HT-29 (cell line): ENCODE measurements at regions not wholly inside any gene's neighbourhood (a gene's known extent, or its start where the extent isn't known, plus 50 kb on each side); places are given as distances from the start of the nearest gene placed in this dataset.
"Not testable (repeated sequence)": the region's sequence is repeated elsewhere in the genome, so short reads cannot be mapped to it uniquely, and the experiment has no call there.

Experiments
- DNase-seq: peaks from one replicate; pipeline ENCODE4 v3.0.0-alpha.2; 2015; ENCODE audit warnings: low spot score

DNA sequence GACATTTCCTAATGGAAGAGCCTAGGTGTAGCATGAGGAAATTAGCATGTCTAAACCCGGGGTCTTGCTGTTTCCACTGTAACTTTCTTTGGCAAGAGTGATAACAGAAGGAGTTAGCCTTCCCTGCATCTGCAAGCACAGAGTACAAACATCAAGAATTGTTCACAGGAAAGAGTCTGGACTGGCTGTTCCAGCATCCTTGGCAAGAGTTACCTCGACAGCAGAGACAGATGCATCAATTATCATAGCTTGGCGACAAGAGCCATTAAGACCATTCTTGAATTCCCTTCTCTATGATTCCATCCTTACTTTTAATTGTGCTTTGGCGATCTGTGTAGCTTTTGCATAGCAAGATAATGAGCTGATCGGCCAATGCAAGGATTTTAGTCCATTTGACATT is 82.8 kb upstream of the RALGPS2 start:
- no peak for DNase-seq

DNA sequence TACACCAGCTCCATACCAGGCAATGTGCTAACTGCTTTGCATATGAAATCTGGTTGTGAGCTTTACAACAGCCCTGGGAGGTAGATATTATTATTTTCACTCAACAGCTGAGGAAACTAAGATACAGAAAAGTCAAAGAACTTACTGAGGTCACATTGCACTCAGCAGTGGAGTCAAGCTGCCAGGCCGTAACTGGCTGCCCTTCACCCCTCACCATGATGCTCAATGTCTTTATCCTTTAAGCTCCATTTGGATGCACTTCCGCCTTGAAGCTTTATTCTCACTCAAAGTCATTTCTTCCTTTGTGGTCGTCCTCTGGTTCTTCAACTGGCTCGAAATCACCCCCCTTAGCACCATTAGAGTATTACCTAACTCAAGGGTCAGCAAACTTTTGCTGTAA is 81.7 kb upstream of the RALGPS2 start:
- no peak for DNase-seq

DNA sequence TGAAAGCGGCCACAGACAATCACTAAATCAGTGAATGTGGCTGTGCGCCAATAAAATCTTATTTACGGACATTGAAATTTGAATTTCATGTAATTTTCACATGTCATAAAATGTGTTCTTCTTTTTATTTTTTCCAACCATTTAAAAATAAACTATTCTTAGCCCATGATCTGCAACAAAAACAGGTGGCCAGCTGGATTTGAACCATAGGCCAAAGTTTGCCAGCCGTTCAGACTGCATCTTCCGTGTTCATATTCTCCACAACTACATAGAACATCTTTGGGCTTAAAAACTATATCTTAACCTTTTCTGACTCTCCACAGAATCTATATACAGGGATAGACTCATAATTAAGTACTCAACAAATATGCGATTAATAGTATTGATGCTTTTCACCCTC is 81.2 kb upstream of the RALGPS2 start:
- no peak for DNase-seq

DNA sequence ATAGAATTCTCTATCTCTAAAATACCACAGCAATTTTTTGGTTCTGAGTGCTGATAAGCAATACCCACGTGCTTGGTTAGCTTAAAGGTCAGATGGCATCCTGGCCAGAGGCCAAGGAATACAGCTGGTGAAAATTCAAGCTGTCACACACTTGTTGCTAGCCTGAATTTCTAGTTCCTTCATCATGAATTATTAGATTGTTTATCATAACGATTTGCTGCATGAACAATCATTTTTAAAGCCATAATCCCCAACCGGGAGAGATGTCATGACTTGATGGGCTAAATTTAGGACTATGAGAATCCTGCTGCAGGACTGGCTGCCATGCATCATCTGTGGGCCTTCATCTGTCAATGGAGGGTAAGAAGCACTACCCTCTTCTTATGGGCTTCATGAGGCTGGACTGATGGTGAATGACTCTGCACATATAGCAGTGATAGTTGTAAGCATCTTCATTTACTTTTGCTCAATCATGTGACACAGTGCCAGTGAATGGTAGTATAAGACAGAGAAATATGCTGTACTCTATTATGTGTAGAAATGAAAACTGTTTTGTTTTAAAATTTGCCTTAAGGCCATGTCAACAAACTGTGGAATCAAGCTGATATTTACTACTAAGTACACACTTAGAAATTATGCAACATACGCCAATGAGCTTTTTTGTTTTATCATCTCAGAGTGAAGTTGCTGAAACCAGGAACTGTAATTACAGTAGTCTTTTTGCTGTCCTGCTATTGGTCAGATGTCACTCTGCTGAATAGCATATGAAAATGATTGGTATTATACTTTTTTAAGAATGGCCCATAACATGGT is 80.5 kb upstream of the RALGPS2 start:
- DNase-seq, result peak; percentile 47

DNA sequence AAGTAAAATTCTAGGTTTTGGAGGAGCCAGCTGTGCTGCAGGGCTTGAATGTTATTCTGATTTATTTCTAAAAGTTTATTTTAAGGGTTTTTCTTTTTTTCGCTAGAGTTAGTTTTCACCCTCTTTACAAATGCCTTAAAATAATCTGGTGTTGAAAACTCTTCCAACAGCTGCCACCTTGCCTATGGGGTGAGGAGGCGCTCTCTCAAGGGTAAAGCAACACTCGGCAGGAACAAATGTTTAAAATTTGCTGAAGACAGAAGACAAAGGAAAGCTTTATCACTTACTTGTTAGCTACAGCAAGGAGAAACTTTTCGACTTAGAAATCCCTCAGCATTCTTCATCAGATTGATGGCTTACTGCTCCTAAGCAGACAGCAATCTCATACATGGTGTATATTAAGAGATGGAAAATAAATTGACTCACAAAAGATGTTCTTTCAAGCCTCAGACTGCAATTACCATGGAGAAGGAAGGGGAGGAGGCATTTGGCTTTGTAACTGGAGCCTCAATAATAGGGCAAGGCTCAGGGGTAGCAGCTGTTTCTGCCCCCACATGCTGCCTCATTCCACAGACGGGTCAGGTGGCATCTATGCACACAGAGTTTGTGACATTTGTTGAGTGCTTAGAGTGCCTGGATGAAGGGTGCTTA is 79.8 kb upstream of the RALGPS2 start:
- DNase-seq, result no peak

DNA sequence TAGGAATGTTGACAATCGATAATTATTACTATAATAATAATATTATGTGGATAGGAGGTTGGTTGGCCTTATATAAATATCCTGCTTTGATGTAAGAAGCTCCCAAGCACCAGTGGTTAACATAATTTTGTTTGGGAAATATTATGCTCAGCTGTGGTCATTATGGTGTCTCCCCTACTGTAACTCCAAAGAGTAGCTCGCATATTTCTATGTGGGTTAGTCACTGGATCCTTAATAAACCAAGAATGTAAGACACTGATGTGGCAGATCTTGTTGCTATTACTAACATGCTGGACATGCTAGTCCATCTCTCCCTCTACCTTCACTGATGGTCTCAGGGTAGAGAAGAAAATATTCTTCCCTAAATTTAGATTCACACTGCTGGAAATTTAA is 79.2 kb upstream of the RALGPS2 start:
- DNase-seq, result no peak

DNA sequence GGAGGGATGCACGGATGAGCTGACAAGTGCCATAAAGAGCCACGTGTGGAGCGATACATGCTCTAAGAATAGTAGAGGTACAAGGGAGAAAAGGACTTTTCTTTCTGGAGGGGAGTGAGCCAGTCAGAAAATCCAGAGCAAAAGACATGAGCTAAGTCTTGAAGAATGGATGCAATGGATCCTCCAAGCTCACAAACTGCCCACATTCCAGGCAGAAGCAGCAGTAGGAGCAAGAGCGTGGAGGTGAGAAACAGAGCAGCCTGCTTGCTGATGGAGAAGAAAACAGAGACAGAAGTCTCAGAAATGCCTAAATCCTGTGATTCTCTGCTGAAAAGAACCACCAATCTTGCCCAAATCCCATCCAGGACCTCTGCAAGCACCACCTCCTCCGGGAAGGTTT is 78.2 kb upstream of the RALGPS2 start:
- no peak for DNase-seq

DNA sequence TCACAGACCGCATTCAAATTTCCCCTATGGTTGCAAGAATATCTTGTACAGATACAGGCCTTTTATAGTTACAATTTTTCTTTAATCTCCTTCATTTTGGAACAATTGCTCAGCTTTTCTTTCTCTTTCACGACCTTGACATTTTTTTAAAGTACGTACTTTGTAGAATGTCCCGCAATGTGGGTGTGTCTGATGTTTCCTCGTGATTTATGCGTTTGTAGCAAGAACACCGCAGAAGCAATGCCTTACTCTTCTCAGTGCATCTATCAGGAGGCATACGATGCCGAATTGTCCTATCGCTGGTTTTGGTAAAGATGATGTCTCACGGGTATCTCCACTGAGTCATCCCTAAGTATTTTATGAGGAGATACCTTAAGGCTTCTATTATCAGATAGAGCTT is 76.9 kb upstream of the RALGPS2 start:
- no peak for DNase-seq

DNA sequence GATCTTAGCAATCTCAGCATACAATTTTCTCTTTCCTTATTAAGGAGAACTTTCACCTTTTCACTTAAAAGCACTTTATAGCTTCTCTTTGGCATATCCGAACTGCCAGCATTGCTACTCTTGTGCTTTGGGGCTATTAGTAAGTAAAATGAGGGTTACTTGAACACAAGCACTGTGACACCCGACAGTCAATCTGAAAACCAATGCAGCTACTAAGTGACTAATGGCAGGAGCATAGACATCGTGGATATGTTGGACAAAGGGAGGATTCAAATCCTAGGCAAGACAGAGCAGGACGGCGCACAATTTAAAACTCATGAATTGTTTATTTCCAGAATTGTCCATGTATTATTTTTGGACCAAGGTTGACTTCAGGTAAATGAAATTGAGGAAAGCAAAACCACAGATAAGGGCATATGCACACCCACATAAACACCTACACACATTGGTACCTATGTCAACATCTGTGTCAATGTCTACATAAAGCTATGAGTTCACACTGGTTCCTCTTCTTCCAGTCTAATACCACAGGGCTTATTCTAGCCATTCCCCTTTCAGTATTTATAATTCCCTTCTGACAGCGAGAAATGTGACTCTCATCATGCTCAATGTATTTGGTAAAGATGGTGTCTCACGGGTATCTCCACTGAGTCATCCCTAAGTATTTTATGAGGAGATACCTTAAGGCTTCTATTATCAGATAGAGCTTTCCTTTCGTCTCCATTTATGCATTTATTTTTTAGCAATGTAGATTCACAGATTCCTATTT is 75.3 kb upstream of the RALGPS2 start:
- DNase-seq, result no peak

DNA sequence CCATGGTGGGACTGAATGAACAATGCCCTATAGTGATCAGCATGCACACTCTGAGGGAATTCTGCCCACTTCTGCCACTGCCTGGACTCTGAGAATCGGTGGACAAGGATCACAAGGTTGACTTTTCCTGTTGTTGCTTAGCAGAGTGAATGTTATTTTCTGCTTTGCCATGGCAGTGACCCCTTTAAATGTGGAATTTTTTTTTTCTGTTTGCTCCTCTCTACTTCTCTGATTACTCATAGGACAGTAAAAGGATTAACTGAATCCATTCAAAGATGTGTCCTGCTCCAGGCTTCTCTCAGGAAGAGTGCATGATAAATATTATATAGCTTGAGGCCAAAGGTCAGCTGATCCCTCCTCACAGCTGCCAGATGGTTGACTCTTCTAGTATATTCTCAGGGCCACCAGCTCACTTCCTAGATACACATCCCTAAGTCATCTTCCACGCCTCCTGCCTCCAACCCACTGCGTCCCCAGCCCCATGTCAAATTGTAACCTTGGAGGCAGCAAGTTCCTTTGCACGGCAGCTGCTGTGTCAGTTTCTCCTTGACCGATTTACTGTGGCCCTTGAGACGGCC is 74.0 kb upstream of the RALGPS2 start:
- peak; percentile 58 for DNase-seq

DNA sequence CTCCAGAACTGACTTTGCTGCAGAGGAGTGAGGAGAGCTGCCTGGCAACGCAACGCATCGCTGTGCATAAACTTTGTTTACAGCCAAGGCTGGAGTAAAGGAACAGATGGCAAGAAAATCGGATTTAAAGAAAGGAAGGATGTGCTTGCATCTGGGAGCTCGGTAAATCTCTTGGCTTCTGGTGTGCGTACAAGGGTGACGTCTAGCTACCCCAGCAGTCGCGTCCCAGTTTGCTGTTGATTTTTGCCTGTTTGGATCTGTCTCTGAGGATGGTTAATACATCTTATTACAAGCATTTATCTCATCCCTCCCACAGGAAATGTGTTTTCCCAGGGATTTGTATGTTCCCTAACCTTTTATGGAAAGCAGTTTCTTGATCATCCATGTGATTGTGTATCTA is 73.3 kb upstream of the RALGPS2 start:
- no peak for DNase-seq

DNA sequence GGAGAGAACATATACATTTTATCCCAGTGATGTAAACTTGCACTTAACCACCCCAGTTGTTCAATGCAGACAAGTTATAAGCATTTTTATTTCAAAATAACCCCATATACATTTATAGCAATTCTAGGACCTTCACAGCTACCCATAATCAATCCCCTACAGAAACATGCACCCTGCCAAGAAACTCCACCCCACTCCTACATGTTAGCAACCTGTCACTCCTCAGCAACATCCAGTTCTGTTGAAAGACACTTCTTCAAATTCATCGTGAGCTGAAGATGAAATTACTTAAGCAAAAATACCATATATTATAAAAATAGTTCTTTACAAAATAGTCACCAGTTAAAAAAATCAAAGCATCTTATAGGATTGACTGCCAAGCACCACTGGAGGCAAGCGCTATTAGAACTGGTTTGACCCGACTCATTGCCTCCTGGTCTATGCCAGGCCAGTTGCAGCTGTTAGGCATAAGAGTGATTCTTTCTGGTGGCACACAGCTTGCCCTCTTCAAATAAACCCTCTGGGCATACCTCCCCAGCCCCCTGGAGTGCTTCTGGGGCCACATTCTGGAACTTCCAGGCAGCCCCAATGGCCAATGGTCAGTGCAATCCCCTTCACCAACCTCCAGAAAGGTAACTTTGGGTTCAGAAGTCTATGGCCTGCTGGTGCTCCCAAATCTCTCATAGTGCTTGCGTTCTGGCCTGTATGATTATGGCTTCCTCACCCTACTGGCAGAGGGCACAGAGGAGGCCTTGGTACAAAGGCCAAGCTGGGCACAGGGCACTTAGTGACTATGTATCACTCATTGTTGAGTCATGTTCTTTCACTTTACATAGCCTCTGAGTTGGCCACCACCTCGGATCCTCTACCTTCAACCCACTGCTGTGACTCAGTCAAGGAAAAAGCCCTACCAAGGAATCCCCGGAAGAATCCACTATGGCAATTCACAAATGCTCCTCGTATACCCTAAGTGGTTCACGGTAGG is 72.2 kb upstream of the RALGPS2 start:
- DNase-seq, result no peak

DNA sequence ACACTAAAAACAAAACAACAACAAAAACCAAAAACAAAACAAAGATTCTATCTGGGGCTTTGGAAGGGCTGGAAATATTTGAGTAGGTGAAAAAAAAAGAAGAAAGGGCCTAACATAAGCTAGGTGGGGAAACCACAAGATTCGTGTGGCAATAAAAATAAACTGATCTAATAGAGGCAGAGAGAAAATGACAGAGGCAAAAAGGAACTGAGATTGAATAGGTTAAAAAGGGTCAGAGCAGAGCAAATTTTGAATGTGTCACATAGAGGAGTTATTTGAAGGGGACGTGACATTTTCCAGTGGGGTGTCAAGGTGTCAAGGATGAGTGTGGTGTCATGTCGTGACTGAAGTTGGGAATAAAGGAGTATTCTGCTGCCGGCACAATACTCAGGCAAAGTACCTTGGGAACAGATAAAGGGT is 65.2 kb upstream of the RALGPS2 start:
- no peak for DNase-seq

DNA sequence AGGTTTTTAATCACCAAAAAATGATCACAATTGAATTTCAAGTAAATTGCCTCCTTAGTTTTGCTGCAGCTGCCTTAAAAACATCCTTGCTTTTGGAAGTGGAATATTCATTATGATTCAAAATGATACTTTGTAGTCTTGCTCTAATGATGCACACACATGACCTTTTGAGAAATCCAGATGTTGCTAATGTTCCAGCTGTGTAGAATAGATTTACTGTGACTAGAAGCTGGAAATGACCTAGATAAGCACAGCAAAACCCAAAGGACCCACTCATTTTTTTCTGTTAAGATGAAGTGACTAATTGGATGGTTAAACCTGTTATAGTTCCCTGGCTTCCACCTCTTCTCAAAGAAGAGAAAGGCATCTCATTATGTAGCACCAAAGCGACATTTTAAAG is 64.6 kb upstream of the RALGPS2 start:
- no peak for DNase-seq

DNA sequence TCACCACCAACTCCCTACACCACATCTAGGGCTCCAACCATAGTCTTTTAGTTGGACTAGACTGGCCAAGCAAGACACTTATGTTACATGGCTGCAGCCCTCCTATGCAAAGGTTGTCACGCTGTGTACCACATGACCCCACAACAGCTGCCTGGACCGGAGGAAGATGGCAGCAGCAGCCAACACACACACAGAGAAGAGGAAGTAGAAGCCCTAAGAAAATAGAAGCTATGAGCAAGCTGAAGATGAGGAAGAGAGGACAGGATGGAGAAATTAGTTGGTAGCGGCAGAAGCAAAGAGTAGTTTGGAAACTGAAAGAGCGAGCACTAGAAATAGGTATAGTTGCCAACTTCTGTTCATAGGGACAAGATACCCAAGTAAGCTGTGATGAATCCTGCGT is 60.8 kb upstream of the RALGPS2 start:
- no peak for DNase-seq

DNA sequence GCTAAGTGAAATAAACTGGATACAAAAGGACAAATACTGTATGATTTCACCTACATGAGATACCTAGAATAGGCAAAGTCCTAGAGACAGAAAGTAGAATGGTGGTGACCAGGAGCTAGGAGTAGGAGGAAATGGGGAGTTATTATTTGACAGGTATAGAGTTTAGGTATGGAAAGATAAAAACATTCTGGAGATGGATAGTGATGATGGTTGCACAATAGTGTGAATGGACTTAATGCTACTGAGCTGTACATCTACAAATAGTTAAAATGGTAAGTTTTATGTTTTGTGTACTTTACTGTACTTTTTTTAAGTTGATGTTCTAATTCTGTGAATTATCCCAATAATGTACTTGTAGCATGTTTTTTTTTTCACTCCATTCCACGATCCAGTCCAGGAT is 59.5 kb upstream of the RALGPS2 start:
- no peak for DNase-seq

DNA sequence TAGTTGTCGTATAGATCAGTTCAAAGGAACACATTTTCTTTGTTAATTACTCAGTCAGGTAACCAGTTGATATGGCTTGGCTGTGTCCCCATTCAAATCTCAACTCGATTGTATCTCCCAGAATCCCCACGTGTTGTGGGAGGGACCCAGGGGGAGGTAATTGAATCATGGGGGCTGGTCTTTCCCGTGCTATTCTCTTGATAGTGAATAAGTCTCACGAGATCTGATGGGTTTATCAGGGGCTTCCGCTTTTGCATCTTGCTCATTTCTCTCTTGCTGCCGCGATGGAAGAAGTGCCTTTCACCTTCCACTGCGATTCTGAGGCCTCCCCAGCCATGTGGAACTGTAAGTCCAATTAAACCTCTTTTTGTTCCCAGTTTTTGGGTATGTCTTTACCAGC is 58.2 kb upstream of the RALGPS2 start:
- DNase-seq, result not testable (repeated sequence)

DNA sequence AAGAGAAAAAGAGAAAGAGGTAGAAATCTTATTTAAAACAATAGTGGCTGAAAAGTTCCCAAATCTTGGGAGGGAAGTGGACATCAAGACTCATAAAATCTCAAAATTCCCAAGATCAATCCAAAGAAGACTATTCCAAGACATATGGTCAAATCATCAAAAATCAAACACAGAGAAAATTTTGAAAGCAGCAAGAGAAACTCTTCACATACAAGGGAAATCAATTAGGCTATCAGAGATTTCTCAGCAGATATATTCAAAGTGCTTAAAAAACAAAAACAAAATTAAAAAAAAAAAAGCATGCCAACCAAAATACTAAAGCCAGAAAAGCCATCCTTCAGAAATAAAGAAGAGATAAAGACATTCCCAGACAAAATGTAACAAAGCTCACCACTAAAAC is 52.6 kb upstream of the RALGPS2 start:
- no peak for DNase-seq

DNA sequence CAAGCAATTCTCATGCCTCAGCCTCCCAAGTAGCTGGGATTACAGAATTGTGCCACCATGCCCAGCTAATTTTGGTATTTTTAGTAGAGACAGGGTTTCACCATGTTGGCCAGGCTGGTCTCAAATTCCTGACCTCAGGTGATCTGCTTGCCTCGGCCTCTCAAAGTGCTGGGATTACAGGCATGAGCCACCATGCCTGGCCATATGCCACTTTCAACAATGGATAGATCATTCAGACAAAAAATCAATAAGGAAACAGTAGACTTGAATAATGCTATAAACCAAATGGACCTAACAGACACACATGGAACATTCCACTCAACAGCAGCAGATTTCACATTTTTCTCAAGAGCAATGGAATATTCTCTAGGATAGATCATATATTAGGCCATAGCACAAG is 50.5 kb upstream of the RALGPS2 start:
- not testable (repeated sequence) for DNase-seq
